Naive B cell (primary cell): ENCODE measurements at regions not wholly inside any gene's neighbourhood (a gene's known extent, or its start where the extent isn't known, plus 50 kb on each side); places are given as distances from the start of the nearest gene placed in this dataset.
"Not testable (repeated sequence)": the region's sequence is repeated elsewhere in the genome, so short reads cannot be mapped to it uniquely, and the experiment has no call there.

Experiments used
- ATAC-seq, 2 donors: fragments of 150-1000 bp; cut with Tn5 transposase; 2 replicates each; pipeline ENCODE4 v1.10.0; 2021; ENCODE audit warnings: low read depth in 2 of 2, mild to moderate bottlenecking in 2 of 2, moderate library complexity in 2 of 2
- DNase-seq: peaks from one replicate; pipeline ENCODE4 v3.0.0; 2022
- H3K27ac Mint-ChIP-seq, 6 donors: one replicate each; pipeline ENCODE4 v1.8.0; 2020 to 2022; ENCODE audit warnings: mild to moderate bottlenecking in 6 of 6, mixed read lengths in 6 of 6, moderate library complexity in 5 of 6, inconsistent platforms in 2 of 6
- H3K27me3 Mint-ChIP-seq, 3 donors: one replicate each; pipeline ENCODE4 v1.8.0; 2021 to 2022; ENCODE audit warnings: mixed read lengths in 3 of 3, mild to moderate bottlenecking in 1 of 3
- H3K36me3 Mint-ChIP-seq, 2 donors: one replicate each; pipeline ENCODE4 v1.8.0; 2020 to 2022; ENCODE audit warnings: mixed read lengths in 2 of 2, inconsistent platforms in 1 of 2, mild to moderate bottlenecking in 1 of 2
- H3K4me1 Mint-ChIP-seq, 3 donors: one replicate each; pipeline ENCODE4 v1.8.0; 2020 to 2022; ENCODE audit warnings: mixed read lengths in 3 of 3, inconsistent platforms in 1 of 3, mild to moderate bottlenecking in 1 of 3, moderate library complexity in 1 of 3
- H3K4me3 Mint-ChIP-seq, 8 donors: one replicate each; pipeline ENCODE4 v1.8.0; 2020 to 2022; ENCODE audit warnings: mild to moderate bottlenecking in 8 of 8, mixed read lengths in 8 of 8, moderate library complexity in 8 of 8, inconsistent platforms in 2 of 8
- H3K9me3 Mint-ChIP-seq, 7 donors: one replicate each; pipeline ENCODE4 v1.8.0; 2020 to 2022; ENCODE audit warnings: mixed read lengths in 7 of 7, mild to moderate bottlenecking in 5 of 7, inconsistent platforms in 2 of 7, moderate library complexity in 1 of 7

DNA sequence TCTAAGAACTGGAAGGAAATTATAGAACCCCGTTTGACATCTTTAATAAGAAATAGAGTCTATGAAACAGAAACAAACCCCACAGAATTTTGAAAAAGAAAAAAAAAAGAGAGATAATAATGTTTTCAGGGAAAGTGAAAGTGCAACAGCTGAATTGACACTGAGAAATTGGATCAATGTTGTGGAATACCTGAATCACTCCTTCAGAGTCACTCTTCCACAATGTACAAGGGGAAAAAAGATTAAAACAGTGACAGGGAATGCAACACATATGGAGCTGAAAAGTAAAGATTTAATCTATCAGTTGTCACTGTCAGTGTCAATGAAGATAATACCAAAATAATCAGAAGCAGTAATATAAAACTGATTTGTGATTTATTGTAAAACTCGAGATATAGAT is 520.8 kb upstream of the HS3ST5 start:
- ATAC-seq (no peak), DNase-seq (no peak)
- Mint-ChIP-seq H3K4me1 (no peaks in the 10 kb centered on the region), H3K27ac (no peak overlapping the region), H3K27me3 (no peaks in the 10 kb centered on the region), H3K36me3 (no peaks in the 10 kb centered on the region), H3K4me3 (no peak overlapping the region), H3K9me3 (peaks cover 0 to 8% (median 5%) of the 10 kb centered on the region in 7 donors)

DNA sequence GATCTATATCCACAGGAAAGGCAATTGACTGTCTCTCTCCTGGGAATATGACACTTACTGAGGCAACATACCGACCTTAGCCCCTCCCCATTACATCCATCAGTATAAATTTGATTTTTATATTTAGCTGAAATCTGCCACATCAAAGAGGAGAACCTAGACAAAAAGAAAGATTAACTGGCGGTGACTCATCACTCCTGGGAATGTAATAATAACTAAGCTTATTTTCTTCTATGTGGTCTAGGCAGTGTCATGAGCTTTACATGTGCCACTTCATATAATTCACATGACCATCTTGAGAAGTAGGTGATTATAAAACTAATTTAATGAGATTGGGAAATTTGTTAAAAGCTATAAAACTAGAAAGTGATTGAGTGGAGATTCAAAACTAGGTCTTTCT is 520.0 kb upstream of the HS3ST5 start:
- no peaks in the 10 kb centered on the region for H3K36me3 Mint-ChIP-seq
- no peaks in the 10 kb centered on the region for H3K4me1 Mint-ChIP-seq
- ATAC-seq, result no peak
- no peak for DNase-seq
- H3K4me3 Mint-ChIP-seq, result no peak overlapping the region
- H3K9me3 Mint-ChIP-seq, result peaks cover 0 to 8% (median 4%) of the 10 kb centered on the region in 7 donors
- no peak overlapping the region for H3K27ac Mint-ChIP-seq
- no peaks in the 10 kb centered on the region for H3K27me3 Mint-ChIP-seq

DNA sequence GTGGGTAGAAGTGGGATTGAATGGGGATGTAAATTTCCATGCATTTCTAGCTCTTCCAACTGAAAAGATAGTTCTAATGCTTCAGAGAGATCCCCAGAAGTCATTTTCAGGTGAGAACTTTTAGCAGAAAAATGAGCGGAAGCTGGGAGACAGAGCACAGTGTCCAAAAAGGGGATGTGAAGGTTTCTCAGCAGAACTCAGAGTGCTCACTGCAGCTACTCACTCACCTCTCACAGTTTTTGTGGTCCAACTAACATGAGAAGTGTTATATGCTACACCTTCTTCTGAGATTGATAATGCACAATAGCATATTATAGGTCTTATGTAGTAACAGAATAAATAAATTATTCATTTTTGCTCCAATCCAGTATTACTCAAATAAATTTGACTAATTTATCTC is 519.2 kb upstream of the HS3ST5 start:
- Mint-ChIP-seq H3K9me3 (peaks cover 0 to 10% (median 4%) of the 10 kb centered on the region in 7 donors), H3K4me3 (no peak overlapping the region)
- no peak for DNase-seq

DNA sequence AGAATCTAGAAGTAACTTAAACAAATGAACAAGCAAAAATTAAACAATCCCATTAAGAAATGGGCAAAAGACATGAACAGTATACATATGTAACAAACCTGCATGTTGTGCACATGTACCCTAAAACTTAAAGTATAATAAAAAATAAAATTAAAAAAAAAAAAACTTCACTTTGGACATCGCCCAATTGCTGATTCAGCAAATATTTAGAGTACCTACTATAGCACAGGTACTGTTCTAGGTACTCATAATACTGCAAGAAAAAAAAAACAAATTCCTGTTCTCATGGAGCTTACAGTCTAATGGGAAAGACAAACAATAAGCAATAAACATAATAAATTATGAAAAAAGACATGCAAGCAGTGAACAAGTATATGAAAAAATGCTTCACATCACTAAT is 501.5 kb upstream of the HS3ST5 start:
- no peak for DNase-seq
- no peaks in the 10 kb centered on the region for H3K27me3 Mint-ChIP-seq
- no peak overlapping the region for H3K4me3 Mint-ChIP-seq
- no peak for ATAC-seq
- H3K36me3 Mint-ChIP-seq, result no peaks in the 10 kb centered on the region
- no peak overlapping the region for H3K27ac Mint-ChIP-seq
- H3K4me1 Mint-ChIP-seq, result no peaks in the 10 kb centered on the region
- peaks cover 0 to 25% (median 10%) of the 10 kb centered on the region in 7 donors for H3K9me3 Mint-ChIP-seq

More for the DNA sequence above, 519.2 kb upstream of the HS3ST5 start:
- H3K4me1 Mint-ChIP-seq, result no peaks in the 10 kb centered on the region
- no peak overlapping the region for H3K27ac Mint-ChIP-seq
- no peak for ATAC-seq
- H3K27me3 Mint-ChIP-seq, result no peaks in the 10 kb centered on the region
- H3K36me3 Mint-ChIP-seq, result no peaks in the 10 kb centered on the region

DNA sequence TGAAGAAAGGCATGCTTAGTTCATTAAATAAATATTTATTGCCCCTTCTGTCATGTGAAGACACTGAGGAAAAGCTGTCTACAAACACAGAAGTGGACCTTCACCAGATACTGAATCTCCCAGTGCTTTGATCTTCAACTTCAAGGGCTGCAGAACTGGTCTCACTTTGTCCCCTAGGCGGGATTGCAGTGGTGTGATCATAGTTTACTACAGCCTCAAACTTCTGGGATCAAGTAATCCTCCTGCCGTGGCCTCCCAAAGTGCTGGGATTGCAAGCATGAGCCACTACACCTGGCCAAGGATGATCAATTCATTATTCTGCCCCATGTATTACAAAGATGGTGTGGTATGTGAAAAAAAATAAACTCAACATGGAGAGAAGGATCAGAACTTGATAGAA is 496.2 kb upstream of the HS3ST5 start:
- H3K9me3 Mint-ChIP-seq, result peaks cover 0 to 14% (median 7%) of the 10 kb centered on the region in 7 donors
- no peaks in the 10 kb centered on the region for H3K4me1 Mint-ChIP-seq
- H3K27me3 Mint-ChIP-seq, result no peaks in the 10 kb centered on the region
- ATAC-seq (no peak), DNase-seq (no peak)
- H3K36me3 Mint-ChIP-seq, result no peaks in the 10 kb centered on the region
- no peak overlapping the region for H3K4me3 Mint-ChIP-seq
- H3K27ac Mint-ChIP-seq, result no peak overlapping the region

DNA sequence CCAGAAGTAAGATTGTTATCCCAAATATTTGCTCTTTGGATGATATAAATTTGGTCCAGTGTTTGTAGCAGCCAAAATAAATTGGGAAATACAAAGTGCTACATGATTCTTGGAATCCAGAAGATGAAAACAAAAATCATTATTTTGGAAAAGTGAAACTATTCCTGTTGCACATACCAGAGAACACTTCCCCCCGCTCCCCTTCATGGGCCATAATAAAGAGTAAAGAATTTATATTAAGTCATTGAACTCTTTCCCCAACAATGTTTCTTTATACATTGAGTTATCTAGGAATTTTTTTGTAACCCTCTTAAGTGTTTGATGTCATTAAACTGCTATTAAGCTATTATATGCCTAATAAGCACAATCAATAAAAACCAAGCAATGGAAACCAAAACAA is 490.4 kb upstream of the HS3ST5 start:
- no peak for DNase-seq
- peaks cover 0 to 10% (median 0%) of the 10 kb centered on the region in 7 donors for H3K9me3 Mint-ChIP-seq
- H3K36me3 Mint-ChIP-seq, result no peaks in the 10 kb centered on the region

DNA sequence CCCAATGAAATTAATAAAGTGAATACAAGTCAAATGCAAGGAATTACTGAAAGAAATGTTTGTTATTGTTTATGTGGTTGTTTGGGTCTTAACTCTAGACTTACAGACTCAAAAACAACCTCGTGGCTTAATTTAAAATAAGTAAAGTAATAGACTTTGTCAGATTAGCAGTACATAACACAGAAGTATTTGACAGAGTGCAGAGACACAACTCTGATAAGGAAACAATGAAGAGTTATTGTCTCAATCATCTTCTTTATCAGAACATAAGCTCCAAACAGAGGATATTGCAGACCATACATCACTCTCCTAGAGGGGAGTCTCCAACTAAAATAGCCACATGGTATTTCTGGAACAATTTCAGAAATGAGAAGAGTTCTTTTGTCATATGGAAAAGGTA is 487.7 kb upstream of the HS3ST5 start:
- Mint-ChIP-seq H3K27me3 (no peaks in the 10 kb centered on the region), H3K4me3 (no peak overlapping the region), H3K27ac (no peak overlapping the region), H3K4me1 (no peaks in the 10 kb centered on the region), H3K36me3 (no peaks in the 10 kb centered on the region), H3K9me3 (peaks cover 0 to 10% (median 0%) of the 10 kb centered on the region in 7 donors)
- DNase-seq (no peak), ATAC-seq (no peak)

More for the DNA sequence above, 490.4 kb upstream of the HS3ST5 start:
- H3K27ac Mint-ChIP-seq, result no peak overlapping the region
- H3K4me1 Mint-ChIP-seq, result no peaks in the 10 kb centered on the region
- no peak for ATAC-seq
- no peaks in the 10 kb centered on the region for H3K27me3 Mint-ChIP-seq
- no peak overlapping the region for H3K4me3 Mint-ChIP-seq

DNA sequence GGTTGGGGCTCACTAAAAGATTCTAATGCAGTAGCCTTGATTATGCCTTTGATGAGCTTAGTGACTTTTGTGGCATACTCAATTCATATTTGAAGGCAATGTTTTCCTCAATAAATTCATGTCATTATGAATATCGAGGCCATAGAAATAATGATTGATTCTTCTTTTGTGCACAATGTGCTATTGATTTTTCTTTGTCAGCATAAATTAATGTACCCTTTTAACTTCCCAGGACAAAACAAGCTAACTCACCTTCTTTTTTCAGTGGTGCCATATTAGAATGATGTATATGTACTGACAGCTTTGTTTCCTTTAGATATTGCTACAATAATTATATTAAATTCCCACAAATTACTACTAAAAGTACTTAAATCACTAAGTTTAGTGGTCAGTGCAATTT is 484.3 kb upstream of the HS3ST5 start:
- H3K4me1 Mint-ChIP-seq, result no peaks in the 10 kb centered on the region
- H3K9me3 Mint-ChIP-seq, result peaks cover 0 to 6% (median 0%) of the 10 kb centered on the region in 7 donors
- no peaks in the 10 kb centered on the region for H3K36me3 Mint-ChIP-seq
- H3K27me3 Mint-ChIP-seq, result no peaks in the 10 kb centered on the region
- DNase-seq (no peak), ATAC-seq (no peak)
- no peak overlapping the region for H3K4me3 Mint-ChIP-seq
- no peak overlapping the region for H3K27ac Mint-ChIP-seq

DNA sequence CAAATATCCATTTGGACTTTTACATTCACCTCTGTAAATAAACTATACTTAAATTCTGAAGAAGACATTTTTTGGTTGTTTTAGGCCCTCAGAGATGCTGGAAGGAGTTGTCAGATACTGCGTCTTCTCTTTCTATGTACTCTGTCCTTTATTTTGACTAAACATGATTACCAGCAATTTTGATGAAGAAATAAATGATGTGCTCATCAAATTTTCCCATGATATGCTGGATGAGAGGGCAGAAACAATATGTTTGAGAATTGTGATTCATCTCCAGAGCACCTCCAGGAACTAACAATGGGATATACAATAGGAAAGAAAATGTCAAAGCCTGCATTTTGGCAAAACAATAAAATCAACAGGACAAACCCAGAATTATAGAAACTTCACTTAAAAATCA is 481.6 kb upstream of the HS3ST5 start:
- H3K27me3 Mint-ChIP-seq, result no peaks in the 10 kb centered on the region
- H3K27ac Mint-ChIP-seq, result no peak overlapping the region
- DNase-seq, result no peak
- peaks cover 0 to 5% (median 0%) of the 10 kb centered on the region in 7 donors for H3K9me3 Mint-ChIP-seq
- no peaks in the 10 kb centered on the region for H3K36me3 Mint-ChIP-seq
- ATAC-seq, result no peak
- no peaks in the 10 kb centered on the region for H3K4me1 Mint-ChIP-seq
- H3K4me3 Mint-ChIP-seq, result no peak overlapping the region

DNA sequence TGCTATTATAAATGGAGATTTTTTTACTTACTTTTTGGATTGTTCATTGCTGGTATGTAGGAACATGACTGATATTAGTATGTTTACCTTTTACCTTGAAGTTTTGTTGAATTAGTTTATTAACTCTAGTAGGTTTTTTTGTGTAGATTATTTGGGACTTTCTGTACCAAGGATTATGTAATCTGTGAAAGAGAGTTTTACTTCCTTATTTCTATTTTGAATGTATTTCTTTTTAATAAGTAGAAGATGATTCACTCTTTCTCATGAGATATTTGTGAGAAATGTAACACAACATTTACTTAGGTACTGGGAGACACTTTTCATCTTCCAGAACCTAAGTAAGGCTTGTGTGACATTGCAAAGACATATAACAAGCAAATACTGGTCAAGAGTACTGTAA is 473.9 kb upstream of the HS3ST5 start:
- ATAC-seq (no peak), DNase-seq (no peak)
- Mint-ChIP-seq H3K4me3 (no peak overlapping the region), H3K36me3 (no peaks in the 10 kb centered on the region), H3K27ac (no peak overlapping the region), H3K27me3 (no peaks in the 10 kb centered on the region), H3K4me1 (no peaks in the 10 kb centered on the region), H3K9me3 (peaks cover 0 to 15% (median 2%) of the 10 kb centered on the region in 7 donors)

DNA sequence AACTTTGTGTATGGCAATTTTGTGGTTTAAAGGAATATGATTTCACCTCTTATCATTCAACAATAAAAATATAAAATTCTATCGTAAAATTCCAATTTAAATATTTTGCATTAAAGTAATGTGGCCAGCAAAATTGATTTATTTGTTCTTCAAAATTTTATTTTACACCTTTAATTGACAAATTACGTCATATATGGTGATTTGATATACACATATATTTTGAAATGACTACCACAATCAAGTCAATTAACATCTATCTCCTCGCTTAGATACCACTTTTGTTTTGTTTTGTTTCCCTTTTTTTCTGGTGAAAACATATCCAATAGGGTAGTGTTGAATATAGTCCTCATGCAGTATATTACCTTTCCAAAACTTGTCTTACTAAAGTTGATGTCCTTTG is 467.6 kb upstream of the HS3ST5 start:
- Mint-ChIP-seq H3K4me1 (no peaks in the 10 kb centered on the region), H3K27ac (no peak overlapping the region), H3K4me3 (no peak overlapping the region), H3K27me3 (no peaks in the 10 kb centered on the region), H3K9me3 (peaks cover 0 to 18% (median 3%) of the 10 kb centered on the region in 7 donors), H3K36me3 (no peaks in the 10 kb centered on the region)
- ATAC-seq (no peak), DNase-seq (no peak)

DNA sequence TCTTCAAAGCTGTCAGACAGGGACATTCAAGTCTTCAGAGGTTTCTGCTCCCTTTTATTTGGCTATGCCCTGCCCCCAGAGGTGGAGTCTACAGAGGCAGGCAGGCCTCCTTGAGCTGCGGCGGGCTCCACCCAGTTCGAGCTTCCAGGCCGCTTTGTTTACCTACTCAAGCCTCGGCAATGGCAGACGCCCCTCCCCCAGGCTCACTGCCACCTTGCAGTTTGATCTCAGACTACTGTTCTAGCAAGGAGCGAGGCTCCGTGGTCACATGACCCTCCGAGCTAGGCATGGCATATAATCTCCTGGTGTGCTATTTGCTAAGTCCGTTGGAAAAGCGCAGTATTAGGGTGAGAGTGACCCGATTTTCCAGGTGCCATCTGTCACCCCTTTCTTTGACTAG is 462.6 kb upstream of the HS3ST5 start:
- not testable (repeated sequence) for H3K4me1 Mint-ChIP-seq, ATAC-seq, H3K27ac Mint-ChIP-seq, H3K4me3 Mint-ChIP-seq, DNase-seq, H3K36me3 Mint-ChIP-seq, H3K27me3 Mint-ChIP-seq
- peaks cover 0 to 11% (median 4%) of the 10 kb centered on the region in 7 donors for H3K9me3 Mint-ChIP-seq

DNA sequence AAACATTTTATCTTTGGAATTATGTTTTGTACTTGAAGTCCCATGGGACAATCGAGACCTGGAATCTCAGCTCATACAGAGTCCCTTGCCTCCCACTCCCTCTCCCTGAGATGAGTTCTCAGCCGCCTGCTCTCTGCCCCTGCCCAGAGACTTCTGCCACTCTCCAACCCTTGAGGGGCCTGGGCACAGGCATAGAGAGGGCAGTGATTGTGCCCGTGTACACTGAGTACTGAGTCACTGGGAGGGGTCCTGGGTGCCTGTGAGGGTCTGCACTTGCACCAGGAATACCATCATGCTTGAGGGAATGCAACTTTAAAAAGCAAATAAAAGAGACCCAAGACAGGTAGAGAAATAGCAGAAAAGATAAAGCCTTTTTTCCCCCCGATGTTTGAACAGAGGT is 453.8 kb upstream of the HS3ST5 start:
- DNase-seq (no peak), ATAC-seq (no peak)
- H3K27ac Mint-ChIP-seq, result no peak overlapping the region
- no peaks in the 10 kb centered on the region for H3K4me1 Mint-ChIP-seq
- no peaks in the 10 kb centered on the region for H3K27me3 Mint-ChIP-seq
- peaks cover 0 to 9% (median 2%) of the 10 kb centered on the region in 7 donors for H3K9me3 Mint-ChIP-seq
- no peak overlapping the region for H3K4me3 Mint-ChIP-seq
- no peaks in the 10 kb centered on the region for H3K36me3 Mint-ChIP-seq

DNA sequence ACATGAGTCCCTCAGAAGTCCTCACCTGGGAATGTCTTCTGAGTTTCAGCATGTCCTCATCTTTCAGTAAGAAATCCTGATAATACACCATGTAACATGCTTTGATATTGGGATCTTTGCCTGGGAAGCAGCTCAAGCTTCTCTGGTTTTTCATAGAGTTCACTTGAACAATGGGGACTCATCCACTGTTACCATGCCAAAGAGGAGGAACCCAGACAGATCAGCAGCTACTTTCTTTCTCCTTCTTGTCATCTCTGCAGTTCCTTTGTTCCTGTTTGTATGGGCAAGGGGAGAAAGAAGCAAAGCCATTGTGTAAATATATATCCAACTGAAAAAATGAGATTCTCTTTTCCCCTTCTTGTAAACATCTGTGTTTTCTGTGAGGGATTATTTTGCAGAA is 450.6 kb upstream of the HS3ST5 start:
- H3K4me1 Mint-ChIP-seq, result no peaks in the 10 kb centered on the region
- no peaks in the 10 kb centered on the region for H3K36me3 Mint-ChIP-seq
- no peak for ATAC-seq
- no peak overlapping the region for H3K4me3 Mint-ChIP-seq
- H3K9me3 Mint-ChIP-seq, result peaks cover 0 to 9% (median 2%) of the 10 kb centered on the region in 7 donors
- H3K27ac Mint-ChIP-seq, result no peak overlapping the region
- no peak for DNase-seq
- no peaks in the 10 kb centered on the region for H3K27me3 Mint-ChIP-seq
